ENCODE measurements at regions not wholly inside any gene's neighbourhood (a gene's known extent, or its start where the extent isn't known, plus 50 kb on each side); places are given as distances from the start of the nearest gene placed in this dataset.

DNA sequence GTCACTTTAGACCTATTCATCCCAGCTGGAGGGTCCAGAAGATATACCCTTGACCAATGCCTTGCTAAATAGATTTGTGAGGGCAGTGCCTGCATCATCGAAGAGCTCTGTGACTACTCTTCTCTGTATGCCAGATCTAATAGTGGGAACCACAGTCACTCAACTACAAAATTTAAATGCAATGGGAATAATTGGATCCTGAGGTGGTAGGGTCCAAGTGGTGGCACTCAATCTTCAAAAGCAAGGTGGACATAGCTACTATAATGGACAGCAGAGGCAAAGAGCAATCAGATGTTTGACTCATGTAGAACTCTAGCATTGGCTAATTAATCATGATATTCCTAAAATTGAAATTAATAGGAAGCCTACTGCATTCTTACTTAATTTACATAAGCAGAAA is 554.3 kb upstream of the GRM3 start:
- no peak overlapping the region for H4K8ac ChIP-seq (ENCODE audit: extremely low read depth, insufficient read depth, low read length)
- H3K4me3 ChIP-seq (ENCODE audit: extremely low read depth in 1 of 4, insufficient read depth in 2 of 4, low read depth in 3 of 4, low read length in 4 of 4) = no peak overlapping the region
- H2BK12ac ChIP-seq (ENCODE audit: low read depth, low read length) = no peak overlapping the region
- no peak overlapping the region for H3K56ac ChIP-seq (replicated peaks; ENCODE audit: insufficient read length, low read depth, low read length)
- H3K27ac ChIP-seq (ENCODE audit: low read depth, low read length) = no peak overlapping the region
- no peak overlapping the region for H2BK15ac ChIP-seq (ENCODE audit: low read length)
- H2AK5ac ChIP-seq (ENCODE audit: low read depth, low read length) = no peak overlapping the region
- no peak overlapping the region for H3K14ac ChIP-seq (ENCODE audit: insufficient read length)
- H4K20me1 ChIP-seq (replicated peaks in 1 of 2; ENCODE audit: control insufficient read depth in 1 of 2, insufficient read depth in 2 of 2, low read length in 2 of 2) = no peaks in the 10 kb centered on the region
- no peak overlapping the region for H2BK20ac ChIP-seq (ENCODE audit: low read length)
- ChIA-PET CTCF (ENCODE audit: partially characterized antibody) (no interaction called here), POLR2A (ENCODE audit: partially characterized antibody) (interaction anchor here (0.6 kb wide), 1 partner anchor 375 kb away, joined by 3 read pairs; no protein-coding TSS in a partner anchor)
- no peak overlapping the region for H3K23ac ChIP-seq (ENCODE audit: insufficient read length)
- no peak overlapping the region for H2AFZ ChIP-seq (ENCODE audit: low read length)
- no peak for DNase-seq (ENCODE audit: low read depth in 1 of 2, low spot score in 2 of 2)
- H3K23me2 ChIP-seq (ENCODE audit: low read depth, low read length) = no peaks in the 10 kb centered on the region
- no peak overlapping the region for H3K9ac ChIP-seq (replicated peaks in 1 of 4; ENCODE audit: extremely low read depth in 1 of 4, low read depth in 3 of 4, low read length in 3 of 4)
- H3K79me2 ChIP-seq (ENCODE audit: control insufficient read depth in 1 of 2, insufficient read depth in 2 of 2, low read length in 2 of 2) = no peaks in the 10 kb centered on the region
- no peaks in the 10 kb centered on the region for H3K27me3 ChIP-seq (replicated peaks in 1 of 4; ENCODE audit: control insufficient read depth in 3 of 4, extremely low read depth in 1 of 4, insufficient read depth in 3 of 4, low read length in 3 of 4)
- TF ChIP-seq, protein P1, sequence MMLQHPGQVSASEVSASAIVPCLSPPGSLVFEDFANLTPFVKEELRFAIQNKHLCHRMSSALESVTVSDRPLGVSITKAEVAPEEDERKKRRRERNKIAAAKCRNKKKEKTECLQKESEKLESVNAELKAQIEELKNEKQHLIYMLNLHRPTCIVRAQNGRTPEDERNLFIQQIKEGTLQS (IDR thresholded peaks at IDR 0.05; ENCODE audit: insufficient read depth, low read depth, low read length) = no peak
- TF ChIP-seq KDM4A (IDR thresholded peaks at IDR 0.05; ENCODE audit: low read depth, low read length, severe bottlenecking) (no peak), CEBPB (IDR thresholded peaks at IDR 0.05; ENCODE audit: low read depth, low read length) (no peak), MAFK (IDR thresholded peaks at IDR 0.05; ENCODE audit: low read depth, low read length) (no peak), KDM5A (IDR thresholded peaks at IDR 0.05; ENCODE audit: low read length) (no peak), SP2 (IDR thresholded peaks at IDR 0.05; ENCODE audit: low read length) (no peak), ASH2L (IDR thresholded peaks at IDR 0.05; ENCODE audit: low read length) (no peak), KDM1A (IDR thresholded peaks at IDR 0.05; ENCODE audit: borderline replicate concordance, low read length) (no peak), POU5F1 (IDR thresholded peaks at IDR 0.05; ENCODE audit: low read depth, low read length) (no peak), CBX8 (IDR thresholded peaks at IDR 0.05; ENCODE audit: borderline replicate concordance, low read depth, low read length) (no peak), BCL11A (IDR thresholded peaks at IDR 0.05; ENCODE audit: low read depth in 2 of 2, low read length in 2 of 2) (no peak)
- TF ChIP-seq, protein P2, sequence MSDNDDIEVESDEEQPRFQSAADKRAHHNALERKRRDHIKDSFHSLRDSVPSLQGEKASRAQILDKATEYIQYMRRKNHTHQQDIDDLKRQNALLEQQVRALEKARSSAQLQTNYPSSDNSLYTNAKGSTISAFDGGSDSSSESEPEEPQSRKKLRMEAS (IDR thresholded peaks at IDR 0.05) = no peak
- H3K79me1 ChIP-seq (ENCODE audit: low read depth, low read length) = no peaks in the 10 kb centered on the region
- no peak overlapping the region for H3K4ac ChIP-seq (replicated peaks; ENCODE audit: insufficient read length, low read depth, low read length)
- no peak overlapping the region for H4K5ac ChIP-seq (ENCODE audit: insufficient read length, low read depth, low read length)
- H3K9me3 ChIP-seq (ENCODE audit: insufficient read depth in 2 of 2, low read depth in 1 of 2, low read length in 1 of 2) = peaks cover 5 to 6% of the 10 kb centered on the region in 2 experiments; a peak in 1 of 4 replicates
- no peak overlapping the region for H2BK120ac ChIP-seq (replicated peaks; ENCODE audit: low read depth, low read length)
- H4K91ac ChIP-seq (replicated peaks; ENCODE audit: insufficient read length, low read length) = no peak overlapping the region
- no peaks in the 10 kb centered on the region for H3K4me1 ChIP-seq (replicated peaks in 1 of 4; ENCODE audit: control insufficient read depth in 3 of 4, insufficient read depth in 4 of 4, low read length in 3 of 4)
- no peak overlapping the region for H3K18ac ChIP-seq (ENCODE audit: extremely low read depth, low read length)
- H3K36me3 ChIP-seq (ENCODE audit: control insufficient read depth in 2 of 4, insufficient read depth in 4 of 4, low read length in 3 of 4) = no peaks in the 10 kb centered on the region
- WGBS, 2 experiments (ENCODE audit: extremely low coverage in 1 of 2, insufficient coverage in 1 of 2, insufficient read length in 1 of 2, insufficient replicate concordance in 2 of 2, low coverage in 1 of 2, low lambda C conversion rate in 2 of 2, missing lambda C conversion rate in 1 of 2) = 94% methylated on average over 1 of the region's 1 CpG; no CpG with 5 or more reads in 1 of the 2 experiments
- no peak overlapping the region for H2BK5ac ChIP-seq (ENCODE audit: low read depth, low read length)
- no peak for FAIRE-seq
- no peak overlapping the region for H3K4me2 ChIP-seq (ENCODE audit: insufficient read depth in 1 of 2, low read depth in 2 of 2, low read length in 2 of 2)

All from H1 (cell line).